ENCODE measurements at regions not wholly inside any gene's neighbourhood (a gene's known extent, or its start where the extent isn't known, plus 50 kb on each side); places are given as distances from the start of the nearest gene placed in this dataset.

DNA sequence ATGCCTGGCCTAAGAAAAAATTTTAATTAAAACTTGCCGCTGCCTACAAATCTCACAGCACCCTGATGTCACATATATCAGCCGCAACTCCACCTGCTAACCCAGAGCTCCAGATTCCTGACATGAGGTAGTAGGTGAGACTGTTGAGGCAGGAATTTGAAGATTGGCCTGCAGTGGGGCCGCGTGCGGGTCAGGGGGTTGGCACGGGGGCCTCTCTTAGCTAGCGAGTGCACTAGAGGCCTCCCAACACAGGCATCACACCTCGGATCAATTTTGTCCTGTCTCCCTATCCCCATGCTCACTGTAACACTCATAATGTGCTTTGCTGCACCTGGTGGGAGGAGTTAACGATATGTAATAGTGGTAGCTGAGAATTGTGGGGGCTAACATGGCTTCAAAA lies 349.8 kb downstream of the CDC5L start:
- in situ Hi-C loops (cut with HindIII; ENCODE audit: low pct_ligation_motif_present, low sequenced_read_pairs), result no loop called here
- Histone ChIP-seq H3K27me3 (replicated peaks) (no peaks in the 10 kb centered on the region), H3K27ac (no peak overlapping the region), H3K36me3 (replicated peaks) (no peaks in the 10 kb centered on the region), H3K4me3 (ENCODE audit: low read depth, low read length) (no peak overlapping the region)
- no peak for DNase-seq
- TF ChIP-seq, protein P1, sequence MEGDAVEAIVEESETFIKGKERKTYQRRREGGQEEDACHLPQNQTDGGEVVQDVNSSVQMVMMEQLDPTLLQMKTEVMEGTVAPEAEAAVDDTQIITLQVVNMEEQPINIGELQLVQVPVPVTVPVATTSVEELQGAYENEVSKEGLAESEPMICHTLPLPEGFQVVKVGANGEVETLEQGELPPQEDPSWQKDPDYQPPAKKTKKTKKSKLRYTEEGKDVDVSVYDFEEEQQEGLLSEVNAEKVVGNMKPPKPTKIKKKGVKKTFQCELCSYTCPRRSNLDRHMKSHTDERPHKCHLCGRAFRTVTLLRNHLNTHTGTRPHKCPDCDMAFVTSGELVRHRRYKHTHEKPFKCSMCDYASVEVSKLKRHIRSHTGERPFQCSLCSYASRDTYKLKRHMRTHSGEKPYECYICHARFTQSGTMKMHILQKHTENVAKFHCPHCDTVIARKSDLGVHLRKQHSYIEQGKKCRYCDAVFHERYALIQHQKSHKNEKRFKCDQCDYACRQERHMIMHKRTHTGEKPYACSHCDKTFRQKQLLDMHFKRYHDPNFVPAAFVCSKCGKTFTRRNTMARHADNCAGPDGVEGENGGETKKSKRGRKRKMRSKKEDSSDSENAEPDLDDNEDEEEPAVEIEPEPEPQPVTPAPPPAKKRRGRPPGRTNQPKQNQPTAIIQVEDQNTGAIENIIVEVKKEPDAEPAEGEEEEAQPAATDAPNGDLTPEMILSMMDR (IDR thresholded peaks at IDR 0.05; ENCODE audit: low read depth, low read length, missing control alignments), result no peak

DNA sequence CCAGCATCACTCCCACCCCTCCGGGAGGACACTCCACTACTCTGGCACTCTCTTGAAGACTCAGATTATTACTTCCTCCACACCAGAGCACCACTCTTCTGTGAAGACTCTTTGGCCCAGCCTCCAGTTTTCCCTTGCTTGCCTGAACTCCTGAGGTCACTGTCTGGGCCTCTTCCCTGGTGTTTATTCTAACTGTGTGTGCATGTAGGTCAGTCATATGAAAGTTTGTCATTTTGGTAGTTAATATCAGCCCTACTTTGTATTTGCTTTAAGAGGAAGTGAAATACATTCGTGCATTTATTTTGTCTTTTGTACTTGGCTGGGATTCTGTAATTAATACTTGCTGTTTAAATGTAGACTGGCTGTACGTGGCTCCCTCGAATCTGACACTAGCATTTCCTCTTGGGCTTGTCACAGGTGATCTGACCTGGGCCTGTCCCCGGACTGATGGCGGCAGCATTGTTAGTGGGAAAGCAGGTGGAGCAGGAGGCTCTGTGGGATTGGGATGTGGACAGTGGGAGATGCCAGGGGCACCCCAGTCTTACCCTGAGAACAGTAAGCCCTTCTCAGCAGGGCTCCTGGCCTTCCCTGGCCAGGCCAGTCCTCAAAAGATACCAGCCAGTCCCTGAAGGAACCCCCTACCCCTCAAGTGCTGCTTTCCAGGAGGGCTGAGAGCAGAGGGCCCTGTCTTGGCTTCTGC lies 350.5 kb downstream of the CDC5L start:
- TF ChIP-seq, protein P1 (IDR thresholded peaks at IDR 0.05; ENCODE audit: low read depth, low read length, missing control alignments), result no peak
- no peak overlapping the region for H3K27ac ChIP-seq
- H3K36me3 ChIP-seq (replicated peaks), result no peaks in the 10 kb centered on the region
- DNase-seq, result no peak
- no peak overlapping the region for H3K4me3 ChIP-seq (ENCODE audit: low read depth, low read length)
- in situ Hi-C loops (cut with HindIII; ENCODE audit: low pct_ligation_motif_present, low sequenced_read_pairs), result no loop called here
- no peaks in the 10 kb centered on the region for H3K27me3 ChIP-seq (replicated peaks)

DNA sequence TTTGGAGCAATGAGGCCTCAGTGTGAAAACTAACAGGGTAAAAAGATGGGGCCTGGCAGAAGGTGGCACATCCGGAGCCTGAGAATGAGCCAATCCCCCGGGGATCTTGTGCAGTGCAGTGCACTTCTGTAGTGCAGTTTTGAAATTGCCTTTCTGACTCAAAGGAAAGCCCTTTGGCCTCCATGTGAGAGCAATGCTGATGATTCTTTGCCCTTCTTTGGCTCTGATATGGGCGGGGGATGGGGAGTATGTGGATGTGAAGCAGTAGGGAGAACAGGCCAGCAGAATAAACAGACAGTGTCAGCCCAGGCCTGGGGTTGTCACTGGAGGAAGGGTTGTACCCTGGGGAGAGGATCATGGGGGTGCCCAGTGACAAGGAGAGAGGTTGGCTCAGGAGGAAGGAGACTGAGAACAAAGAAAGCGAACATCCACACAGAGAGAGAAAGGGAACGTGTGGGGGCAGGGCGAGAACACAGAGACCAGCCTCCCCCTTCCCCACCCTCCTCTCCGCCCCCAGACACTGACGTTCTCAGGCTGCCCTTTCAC lies 351.2 kb downstream of the CDC5L start:
- DNase-seq, result peak; percentile 36
- H3K4me3 ChIP-seq (ENCODE audit: low read depth, low read length), result no peak overlapping the region
- no peak overlapping the region for H3K27ac ChIP-seq
- H3K27me3 ChIP-seq (replicated peaks), result no peaks in the 10 kb centered on the region
- no peaks in the 10 kb centered on the region for H3K36me3 ChIP-seq (replicated peaks)
- TF ChIP-seq, protein P1 (IDR thresholded peaks at IDR 0.05; ENCODE audit: low read depth, low read length, missing control alignments), result no peak
- in situ Hi-C loops (cut with HindIII; ENCODE audit: low pct_ligation_motif_present, low sequenced_read_pairs), result no loop called here

DNA sequence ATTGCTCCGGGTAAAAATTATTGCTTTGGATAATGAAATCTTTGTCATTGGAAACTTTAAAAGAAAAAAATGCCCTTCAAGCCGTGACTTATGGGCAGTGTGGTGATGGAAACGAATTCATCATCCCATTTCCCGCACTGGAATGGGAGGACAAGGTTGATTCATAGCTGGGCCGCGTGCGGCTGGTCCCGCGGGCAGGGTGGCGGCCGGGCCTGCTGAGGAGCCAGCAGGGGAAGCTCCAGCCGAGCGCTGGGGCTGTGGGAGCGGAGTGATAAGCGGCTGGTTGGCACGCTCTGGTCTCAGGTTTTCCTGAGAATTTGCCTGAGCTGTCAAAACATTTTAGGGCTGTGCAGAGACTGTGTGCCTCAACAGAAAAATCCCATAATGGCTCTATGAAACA lies 351.7 kb downstream of the CDC5L start:
- peak; percentile 16 for DNase-seq
- TF ChIP-seq, protein P1 (IDR thresholded peaks at IDR 0.05; ENCODE audit: low read depth, low read length, missing control alignments), result no peak
- in situ Hi-C loops (cut with HindIII; ENCODE audit: low pct_ligation_motif_present, low sequenced_read_pairs), result no loop called here
- H3K27me3 ChIP-seq (replicated peaks), result no peaks in the 10 kb centered on the region
- no peak overlapping the region for H3K4me3 ChIP-seq (ENCODE audit: low read depth, low read length)
- H3K27ac ChIP-seq, result no peak overlapping the region
- H3K36me3 ChIP-seq (replicated peaks), result no peaks in the 10 kb centered on the region

DNA sequence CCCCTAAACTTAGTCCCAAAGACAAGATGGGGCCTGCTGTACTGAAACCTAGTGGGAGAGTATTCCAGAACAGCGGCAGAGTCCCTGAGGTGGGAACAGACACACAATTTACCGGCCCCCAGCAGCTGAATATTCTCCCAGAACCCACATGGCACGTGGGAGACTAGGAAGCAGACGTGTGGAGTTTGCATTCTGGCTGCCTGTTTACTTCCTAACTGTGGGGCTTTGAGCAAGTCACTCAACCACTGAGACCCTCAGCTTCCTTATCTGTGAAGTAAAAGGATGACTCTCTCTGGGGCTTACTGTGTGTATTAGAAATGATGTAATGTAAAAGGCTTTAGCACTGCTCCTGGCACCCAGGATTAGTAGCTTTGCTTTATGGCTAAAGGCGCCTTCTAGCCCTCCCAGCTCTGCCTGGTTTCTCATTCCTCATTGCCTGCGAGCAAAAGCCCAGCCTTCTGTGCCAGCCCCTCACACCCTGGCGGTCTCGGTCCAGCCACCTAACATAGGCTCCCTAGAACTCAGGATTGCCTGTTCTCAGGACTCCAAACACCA lies 353.1 kb downstream of the CDC5L start:
- no peak overlapping the region for H3K4me3 ChIP-seq (ENCODE audit: low read depth, low read length)
- TF ChIP-seq, protein P1 (IDR thresholded peaks at IDR 0.05; ENCODE audit: low read depth, low read length, missing control alignments), result no peak
- DNase-seq, result no peak
- no peaks in the 10 kb centered on the region for H3K27me3 ChIP-seq (replicated peaks)
- H3K27ac ChIP-seq, result no peak overlapping the region
- in situ Hi-C loops (cut with HindIII; ENCODE audit: low pct_ligation_motif_present, low sequenced_read_pairs), result no loop called here
- no peaks in the 10 kb centered on the region for H3K36me3 ChIP-seq (replicated peaks)
